M059J (cell line): ENCODE measurements at regions not wholly inside any gene's neighbourhood (a gene's known extent, or its start where the extent isn't known, plus 50 kb on each side); places are given as distances from the start of the nearest gene placed in this dataset.

Experiments
- DNase-seq: peaks from one replicate; pipeline ENCODE4 v3.0.0-alpha.2; 2012; ENCODE audit warnings: low read depth

- DNase-seq = no peak
Observed at GRCh38 chr3:150030841-150031240, 60.1 kb upstream of the PFN2 start.

- DNase-seq = no peak
Observed at GRCh38 chr3:150023239-150023636, 52.5 kb upstream of the PFN2 start.

- DNase-seq = peak; percentile 54
Observed at GRCh38 chr3:150022381-150023238, 51.9 kb upstream of the PFN2 start.

GRCh38 chr3:150020527-150020926 lies 49.8 kb upstream of the PFN2 start:
- peak; percentile 53 for DNase-seq
